Right ventricle myocardium superior (tissue), 1 donor: ENCODE measurements at regions not wholly inside any gene's neighbourhood (a gene's known extent, or its start where the extent isn't known, plus 50 kb on each side); places are given as distances from the start of the nearest gene placed in this dataset.
"Not testable (repeated sequence)": the region's sequence is repeated elsewhere in the genome, so short reads cannot be mapped to it uniquely, and the experiment has no call there.

Experiments
- ATAC-seq: fragments of 200-7000 bp; cut with Tn5 transposase; one replicate; pipeline ENCODE4 v1.9.1; 2020; ENCODE audit warnings: mild to moderate bottlenecking; ENCODE audit not compliant: poor library complexity
- DNase-seq: peaks from one replicate; pipeline ENCODE4 v3.0.0-alpha.2; 2020
- intact Hi-C: fragments of 100-400 bp; cut with DNase I; formaldehyde crosslinking; loops from one replicate; pipeline ENCODE4 v1.11.2; 2022
- donor health status: DM: no; HTN: yes; CAD: no; lungs with severe emphysema.

GRCh38 chr3:63070476-63070810, 195.2 kb upstream of the CADPS start:
- DNase-seq (no peak), ATAC-seq (no peak)
- intact Hi-C loops = no loop called here

GRCh38 chr3:63076357-63076756, 201.1 kb upstream of the CADPS start:
- ATAC-seq = no peak
- DNase-seq = no peak
- intact Hi-C loops = no loop called here

GRCh38 chr3:63086190-63086589, 191.9 kb upstream of the SYNPR start:
- ATAC-seq (no peak), DNase-seq (no peak)
- intact Hi-C loops = no loop called here

DNA sequence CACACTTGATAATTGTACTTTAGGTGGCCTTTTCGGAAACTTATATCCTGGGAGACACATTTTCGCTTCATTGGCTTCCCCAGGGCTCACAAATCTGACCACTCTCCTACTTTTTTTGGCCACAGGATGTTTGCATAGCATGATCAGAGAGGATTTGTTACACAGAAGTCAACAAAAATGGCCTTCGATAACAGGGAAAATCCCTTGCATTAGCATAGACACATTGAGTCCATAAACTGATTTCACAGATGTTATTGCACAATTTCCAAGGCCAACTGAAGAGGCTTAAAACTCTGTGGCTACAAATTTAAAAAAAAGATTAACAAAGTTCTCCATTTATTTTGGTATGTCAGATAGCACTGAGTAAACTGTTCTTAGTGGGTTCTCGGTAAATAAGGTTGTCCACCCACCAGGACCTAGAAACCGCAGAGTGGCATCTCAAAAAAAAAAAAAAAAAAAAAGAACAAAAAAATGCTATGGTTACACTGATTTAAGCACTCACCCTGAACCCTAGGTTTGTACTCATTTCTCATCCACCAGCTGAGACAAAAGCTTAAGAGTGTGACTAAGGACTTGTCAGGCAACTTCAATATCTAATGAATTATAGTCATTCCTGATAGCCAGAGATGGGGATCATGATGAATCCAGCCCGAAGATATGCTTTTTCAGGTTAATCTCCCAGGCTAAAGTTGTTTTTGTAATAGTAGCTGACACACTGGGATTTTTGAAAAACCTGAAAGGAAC, 188.9 kb upstream of the SYNPR start:
- no peak for DNase-seq
- intact Hi-C loops = no loop called here
- ATAC-seq = no peak

- intact Hi-C loops = no loop called here
- no peak for ATAC-seq
- no peak for DNase-seq
Observed at GRCh38 chr3:63089751-63090132, 188.4 kb upstream of the SYNPR start.

GRCh38 chr3:63090656-63091055, 187.5 kb upstream of the SYNPR start:
- ATAC-seq = no peak
- intact Hi-C loops = no loop called here
- no peak for DNase-seq

- ATAC-seq = no peak
- no peak for DNase-seq
Observed at GRCh38 chr3:63092515-63092914, 185.6 kb upstream of the SYNPR start.

GRCh38 chr3:63094642-63095408, 183.3 kb upstream of the SYNPR start:
- ATAC-seq (no peak), DNase-seq (no peak)
- intact Hi-C loops = no loop called here

More at GRCh38 chr3:63092515-63092914, 185.6 kb upstream of the SYNPR start:
- intact Hi-C loops = no loop called here

GRCh38 chr3:63096248-63097058, 181.7 kb upstream of the SYNPR start:
- DNase-seq (no peak), ATAC-seq (no peak)
- intact Hi-C loops = no loop called here

DNA sequence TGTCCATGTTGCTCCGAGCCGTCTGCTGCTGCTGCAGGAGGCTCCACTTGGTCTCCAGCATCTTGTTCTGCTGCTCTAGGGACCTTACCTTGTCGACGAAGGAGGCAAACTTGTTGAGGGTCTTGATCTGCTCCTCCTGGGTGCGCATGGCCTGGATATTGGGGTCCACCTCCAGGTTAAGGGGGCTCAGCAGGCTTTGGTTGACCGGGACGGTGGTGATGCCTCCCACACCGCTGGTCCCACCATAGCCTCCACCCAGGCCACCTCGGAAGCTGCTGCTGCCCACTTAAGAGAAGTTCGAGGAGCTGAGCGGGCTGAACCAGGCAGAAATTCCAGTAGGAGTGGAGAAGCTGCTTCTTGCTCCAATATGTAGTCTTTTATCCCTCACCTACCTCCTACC, 180.7 kb upstream of the SYNPR start:
- ATAC-seq = no peak

DNA sequence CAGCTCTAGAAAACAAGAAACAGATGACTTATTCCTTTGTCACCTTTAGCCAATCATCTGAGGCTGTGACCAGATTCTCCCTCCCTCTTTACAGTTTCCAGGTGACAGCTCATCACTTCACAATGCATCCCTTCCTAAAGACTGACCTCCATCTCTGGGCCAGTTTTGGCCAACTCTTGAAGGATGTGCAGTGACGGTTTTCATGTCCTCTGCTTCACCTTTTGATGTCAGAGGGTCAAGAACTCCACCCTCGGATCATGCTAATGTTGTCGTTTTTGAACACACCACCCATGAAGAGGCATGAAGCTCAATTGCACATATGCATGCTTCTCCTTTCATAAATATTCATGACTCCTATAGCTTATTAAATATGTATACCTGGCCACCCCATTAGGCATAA, 161.2 kb upstream of the SYNPR start:
- ATAC-seq (no peak), DNase-seq (no peak)
- intact Hi-C loops = no loop called here

More for the DNA sequence above, 180.7 kb upstream of the SYNPR start:
- intact Hi-C loops = no loop called here
- DNase-seq = peak; percentile 22

DNA sequence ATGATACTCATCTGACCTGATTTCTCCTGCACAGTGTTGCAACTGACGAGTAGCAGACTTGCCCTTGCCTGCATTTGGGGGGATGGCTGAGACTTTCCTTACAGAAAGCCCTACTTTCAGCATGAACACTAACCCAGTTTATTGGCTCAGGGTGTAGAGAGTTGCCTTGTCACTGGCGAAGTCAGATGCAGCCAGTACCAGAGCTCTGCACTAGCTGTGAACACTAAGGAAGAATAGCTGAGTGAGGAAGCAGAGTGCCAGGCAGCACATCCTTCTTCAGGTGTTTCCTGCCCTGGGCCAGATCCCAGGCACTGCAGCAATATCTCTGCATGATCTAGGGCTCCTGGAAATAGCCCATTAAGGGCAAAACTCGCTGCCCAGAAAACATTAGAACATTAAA, 154.0 kb upstream of the SYNPR start:
- intact Hi-C loops = no loop called here
- no peak for ATAC-seq
- no peak for DNase-seq

- ATAC-seq = no peak
- intact Hi-C loops = no loop called here
- DNase-seq = no peak
Observed at GRCh38 chr3:63126530-63126929, 151.6 kb upstream of the SYNPR start.

DNA sequence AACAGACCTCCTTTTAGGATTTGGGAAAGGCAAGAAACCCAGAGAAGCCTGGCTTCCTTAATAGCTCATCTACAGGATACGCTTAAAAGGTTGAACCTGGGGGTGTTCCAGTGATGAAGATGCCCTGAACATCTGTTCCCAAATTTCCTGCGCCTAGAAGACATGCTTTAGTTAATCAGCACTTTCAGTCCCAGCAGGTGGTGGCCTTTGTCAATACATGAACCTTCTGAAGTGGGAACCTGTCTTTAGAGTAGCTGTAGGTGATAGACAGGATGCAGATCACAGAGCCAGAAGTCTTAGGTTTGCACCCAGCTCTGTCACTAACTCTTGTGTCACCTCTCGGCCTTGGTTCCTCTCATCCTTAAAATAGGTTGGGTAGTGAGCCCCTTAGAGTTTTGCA, 149.7 kb upstream of the SYNPR start:
- intact Hi-C loops = no loop called here
- ATAC-seq = no peak
- DNase-seq = no peak

DNA sequence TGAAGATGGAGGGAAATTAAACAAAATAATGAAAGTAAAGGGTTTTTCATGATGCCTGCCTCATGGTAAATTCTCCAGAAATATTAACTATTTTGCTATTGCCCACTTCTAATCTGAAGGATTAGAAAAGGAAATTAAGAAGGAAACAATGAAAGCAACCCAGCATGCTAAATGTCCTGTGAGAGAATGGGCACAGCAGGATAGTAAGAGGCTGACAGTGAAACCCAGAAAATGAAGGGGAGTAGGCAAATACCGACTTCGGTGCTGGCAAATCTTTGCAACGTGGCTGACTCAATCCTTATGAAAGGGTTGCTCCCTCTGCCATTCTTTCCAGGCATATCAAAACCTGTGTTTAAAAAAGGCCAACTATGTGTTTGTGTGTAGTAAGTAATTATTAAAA, 147.5 kb upstream of the SYNPR start:
- ATAC-seq (no peak), DNase-seq (no peak)
- intact Hi-C loops = no loop called here

GRCh38 chr3:63132461-63133250, 145.5 kb upstream of the SYNPR start:
- intact Hi-C loops = no loop called here
- ATAC-seq (no peak), DNase-seq (no peak)

- intact Hi-C loops = no loop called here
- ATAC-seq (peak; percentile 79), DNase-seq (no peak)
Observed at GRCh38 chr3:63135367-63135766, 142.7 kb upstream of the SYNPR start.

DNA sequence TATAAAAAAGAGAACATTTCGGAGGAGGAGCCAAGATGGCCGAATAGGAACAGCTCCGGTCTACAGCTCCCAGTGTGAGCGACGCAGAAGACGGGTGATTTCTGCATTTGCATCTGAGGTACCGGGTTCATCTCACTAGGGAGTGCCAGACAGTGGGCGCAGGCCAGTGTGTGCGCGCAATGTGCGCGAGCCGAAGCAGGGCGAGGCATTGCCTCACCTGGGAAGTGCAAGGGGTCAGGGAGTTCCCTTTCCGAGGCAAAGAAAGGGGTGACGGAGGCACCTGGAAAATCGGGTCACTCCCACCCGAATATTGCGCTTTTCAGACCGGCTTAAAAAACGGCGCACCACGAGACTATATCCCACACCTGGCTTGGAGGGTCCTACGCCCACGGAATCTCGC, 141.9 kb upstream of the SYNPR start:
- intact Hi-C loops, DNase-seq, ATAC-seq: not testable (repeated sequence)

- no peak for ATAC-seq
Observed at GRCh38 chr3:63142681-63143080, 135.4 kb upstream of the SYNPR start.

More at GRCh38 chr3:63142681-63143080, 135.4 kb upstream of the SYNPR start:
- intact Hi-C loops = no loop called here
- DNase-seq = no peak
